HL-60/S4 (cell line): ENCODE measurements at regions not wholly inside any gene's neighbourhood (a gene's known extent, or its start where the extent isn't known, plus 50 kb on each side); places are given as distances from the start of the nearest gene placed in this dataset.

Source experiments
- in situ Hi-C: fragments of 300-500 bp; cut with MboI; formaldehyde crosslinking; loops from 2 replicates; pipeline ENCODE4 v1.14.3; 2022; ENCODE audit warnings: low sequenced_read_pairs

DNA sequence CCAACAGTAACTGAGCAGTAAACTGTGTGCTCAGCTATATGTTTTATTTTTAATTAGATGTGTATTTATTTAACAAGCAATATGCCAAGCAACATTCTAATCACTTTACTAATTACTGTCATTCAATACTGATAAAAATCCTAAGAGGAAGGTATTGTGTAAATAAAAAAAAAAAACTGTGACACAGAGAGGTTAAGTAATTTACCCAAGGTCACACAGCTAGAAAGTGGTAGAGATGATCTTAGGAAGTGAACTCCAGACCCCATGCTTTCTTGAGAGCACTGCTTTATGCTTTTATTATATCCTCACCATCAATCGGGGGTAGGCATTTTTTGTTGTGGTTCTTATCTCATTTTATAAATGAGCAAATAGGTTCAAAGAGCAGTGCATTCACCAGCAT, 417.1 kb downstream of the RAB28 start:
- in situ Hi-C loops: no loop called here

GRCh38 chr4:13059019-13059418, 425.1 kb downstream of the RAB28 start:
- in situ Hi-C loops: no loop called here

GRCh38 chr4:13056630-13057189, 427.4 kb downstream of the RAB28 start:
- in situ Hi-C loops: no loop called here

DNA sequence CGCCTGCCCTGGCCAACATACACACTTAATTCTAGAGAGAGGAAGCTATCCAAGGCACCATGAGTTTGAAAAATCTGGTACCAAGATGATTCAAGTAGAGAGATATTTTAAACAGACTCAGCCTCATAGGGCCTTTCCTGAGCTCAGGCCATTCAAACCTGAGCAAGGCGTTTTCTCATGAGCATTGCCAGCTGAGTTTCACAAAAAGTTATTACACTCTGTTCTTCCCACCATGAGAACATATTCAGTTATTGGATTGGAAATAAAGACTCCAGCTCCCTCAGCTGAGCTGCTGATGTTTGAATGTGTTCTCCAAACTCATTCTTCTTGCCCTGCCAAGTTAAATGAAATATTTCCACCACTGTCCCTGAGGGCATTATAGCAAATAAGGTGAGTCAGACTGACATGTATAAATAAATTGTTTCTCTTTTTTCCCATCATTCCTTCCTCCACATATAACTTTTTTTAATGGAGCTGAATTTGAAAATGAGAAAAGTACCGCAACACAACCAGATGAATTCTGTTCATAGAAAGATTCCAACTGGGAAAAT, 429.6 kb downstream of the RAB28 start:
- in situ Hi-C loops: no loop called here

- in situ Hi-C loops: no loop called here
Measured at GRCh38 chr4:13047591-13047990, 436.5 kb downstream of the RAB28 start.

- in situ Hi-C loops: no loop called here
Measured at GRCh38 chr4:13036841-13037240, 447.3 kb downstream of the RAB28 start.

DNA sequence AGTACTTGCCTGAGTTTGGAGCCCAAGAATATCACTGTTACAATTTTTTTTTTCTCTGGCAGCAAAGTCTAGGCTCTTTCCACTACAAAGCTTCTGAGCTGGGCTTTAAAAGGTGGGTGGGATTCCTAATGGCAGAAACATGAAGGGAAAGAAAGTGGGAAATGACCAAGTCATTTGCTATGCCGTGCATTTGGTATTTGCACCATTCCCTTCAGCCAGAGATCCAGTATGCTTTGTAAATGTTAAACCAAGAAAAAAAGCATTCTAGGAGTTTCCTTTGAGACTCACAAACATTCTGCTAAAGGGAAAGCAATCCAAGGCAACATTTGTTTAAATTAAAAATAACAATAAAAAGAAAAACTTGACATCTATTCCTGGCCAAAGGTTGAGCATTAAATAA, 451.2 kb downstream of the RAB28 start:
- in situ Hi-C loops: no loop called here

GRCh38 chr4:13024147-13025105, 459.7 kb downstream of the RAB28 start:
- in situ Hi-C loops: no loop called here

GRCh38 chr4:13007802-13008470, 476.2 kb downstream of the RAB28 start:
- in situ Hi-C loops: no loop called here

DNA sequence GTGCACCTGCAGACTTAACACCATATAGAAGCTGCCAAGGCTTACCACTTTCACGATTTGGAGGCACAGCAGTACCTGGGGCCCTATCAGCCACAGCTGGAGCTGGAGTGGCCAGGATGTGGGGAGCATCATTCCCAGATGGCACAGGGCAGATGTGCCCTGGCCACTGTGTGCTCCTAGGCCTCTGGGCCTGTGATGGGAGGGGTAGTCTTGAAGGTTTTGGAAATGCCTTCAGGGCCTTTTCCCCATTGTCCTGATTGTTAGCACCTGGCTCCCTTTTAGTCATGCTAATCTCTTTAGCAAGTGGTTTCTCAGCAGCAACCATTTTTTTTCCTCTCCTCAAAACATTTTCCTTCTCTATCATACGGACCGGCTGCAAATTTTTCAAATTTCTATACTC, 490.2 kb downstream of the RAB28 start:
- in situ Hi-C loops: no loop called here

GRCh38 chr4:12987284-12987683, 496.9 kb downstream of the RAB28 start:
- in situ Hi-C loops: no loop called here

- in situ Hi-C loops: no loop called here
Measured at GRCh38 chr4:12979797-12980196, 504.3 kb downstream of the RAB28 start.

DNA sequence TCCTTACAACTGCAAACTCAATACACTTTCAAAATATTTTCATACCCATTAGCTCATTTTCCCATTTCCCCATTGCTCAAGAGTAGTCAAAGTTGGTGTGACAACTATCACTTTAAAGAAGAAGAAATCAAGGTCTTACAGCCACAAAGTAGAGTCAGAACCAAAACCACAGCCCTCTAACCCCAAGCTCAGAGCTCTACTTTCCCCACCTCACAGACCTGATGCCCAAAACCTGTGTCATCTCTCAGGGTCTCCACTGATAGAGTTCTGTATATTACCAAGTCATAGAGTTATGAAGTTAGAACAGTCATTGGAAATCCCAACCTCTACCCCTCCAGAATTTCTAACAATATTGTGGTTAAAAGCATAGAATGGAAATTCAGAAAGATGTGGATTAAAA, 505.8 kb downstream of the RAB28 start:
- in situ Hi-C loops: no loop called here

DNA sequence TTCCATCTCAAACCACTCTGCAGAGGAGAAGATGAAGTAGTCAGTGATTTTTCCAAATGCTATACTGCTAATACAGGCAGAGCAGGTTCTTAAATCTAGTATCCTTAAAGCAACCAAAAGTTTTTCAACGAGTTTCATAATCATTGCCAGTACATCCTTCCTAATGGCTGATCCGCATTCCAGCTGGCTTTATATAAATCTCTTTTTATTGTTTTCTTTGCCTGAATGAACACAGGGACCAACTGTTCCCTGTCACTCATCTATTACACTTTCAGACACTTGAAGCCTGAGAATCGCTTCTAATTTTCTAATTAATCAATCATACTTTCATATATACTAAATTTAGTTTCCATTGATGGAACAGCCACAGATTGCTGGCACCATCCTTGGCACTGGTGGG, 508.6 kb downstream of the RAB28 start:
- in situ Hi-C loops: no loop called here

GRCh38 chr4:12973522-12973921, 510.6 kb downstream of the RAB28 start:
- in situ Hi-C loops: no loop called here

DNA sequence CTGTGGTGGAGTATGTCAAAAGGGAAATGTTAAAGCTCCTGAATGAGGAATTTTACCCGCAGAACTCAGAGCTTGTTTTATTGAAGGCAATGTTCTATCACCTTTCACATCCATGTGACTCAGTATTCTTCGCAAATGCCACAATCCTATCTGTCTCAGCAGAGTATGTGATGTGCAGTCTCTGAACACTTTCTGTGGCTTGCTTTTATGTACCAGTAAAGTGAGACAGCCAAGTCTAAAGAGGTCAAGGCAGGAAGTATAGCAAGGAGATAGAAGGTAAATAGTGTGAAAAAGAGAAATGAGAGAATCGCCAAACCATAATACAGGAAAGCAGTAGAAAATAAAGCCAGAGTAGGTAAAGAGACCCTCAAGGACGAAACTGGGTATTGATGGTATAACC, 515.8 kb downstream of the RAB28 start:
- in situ Hi-C loops: no loop called here

DNA sequence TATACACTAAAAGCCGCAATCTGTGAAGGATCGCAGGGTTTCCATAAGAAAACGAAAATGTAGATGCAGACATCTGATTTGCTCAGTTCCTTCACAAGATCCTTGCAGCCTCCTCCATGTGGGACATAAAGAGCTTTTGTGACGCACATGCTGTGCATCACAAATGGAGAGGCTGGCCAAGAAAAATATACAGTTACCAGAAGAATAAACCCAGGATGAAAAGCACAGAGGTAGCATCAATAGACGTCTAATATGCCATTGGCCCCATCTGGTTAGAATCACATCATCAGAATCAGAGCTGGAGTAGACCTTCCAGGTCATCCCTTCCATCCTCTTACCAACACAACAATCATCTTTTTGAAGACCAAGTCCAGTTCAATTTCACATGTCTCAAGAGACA, 517.4 kb downstream of the RAB28 start:
- in situ Hi-C loops: no loop called here

DNA sequence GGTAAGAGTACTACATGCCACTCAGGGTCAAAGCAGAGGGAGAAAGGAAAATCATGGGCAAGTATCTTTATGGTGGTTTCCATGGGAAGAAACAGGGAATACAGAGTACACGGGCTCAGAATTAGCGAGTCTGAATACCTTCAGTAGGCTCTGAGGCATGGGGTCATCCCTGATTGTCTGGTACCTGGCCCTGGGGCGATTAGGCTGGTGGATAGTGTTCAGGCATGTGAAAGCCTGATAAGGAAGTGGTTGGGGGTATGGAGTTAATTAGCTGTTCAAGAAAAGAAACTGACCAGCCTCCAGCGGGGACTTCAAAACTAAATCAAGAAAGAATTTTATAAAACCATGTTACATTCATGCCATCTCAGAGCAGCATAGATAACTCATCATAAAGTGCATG, 518.8 kb downstream of the RAB28 start:
- in situ Hi-C loops: no loop called here

DNA sequence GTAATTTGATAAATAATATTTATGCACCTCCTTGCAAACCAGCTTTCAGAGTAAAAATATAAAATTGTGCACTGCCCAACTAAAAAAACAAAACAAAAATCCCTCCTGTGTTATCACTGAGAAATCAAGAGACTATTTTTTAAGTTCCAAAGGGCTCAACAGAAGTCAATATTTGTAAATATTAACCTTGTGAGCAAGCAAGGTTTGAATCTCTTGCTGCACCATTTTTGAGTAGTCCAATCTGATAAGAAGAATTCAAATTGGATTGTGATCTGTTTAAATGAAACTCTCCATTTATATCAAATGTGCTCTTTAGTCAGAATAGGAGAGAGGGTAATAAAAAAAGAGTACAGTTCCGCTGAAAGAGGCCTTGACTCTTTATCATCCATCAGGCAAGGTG, 520.2 kb downstream of the RAB28 start:
- in situ Hi-C loops: no loop called here

- in situ Hi-C loops: no loop called here
Measured at GRCh38 chr4:12963291-12963690, 520.8 kb downstream of the RAB28 start.

DNA sequence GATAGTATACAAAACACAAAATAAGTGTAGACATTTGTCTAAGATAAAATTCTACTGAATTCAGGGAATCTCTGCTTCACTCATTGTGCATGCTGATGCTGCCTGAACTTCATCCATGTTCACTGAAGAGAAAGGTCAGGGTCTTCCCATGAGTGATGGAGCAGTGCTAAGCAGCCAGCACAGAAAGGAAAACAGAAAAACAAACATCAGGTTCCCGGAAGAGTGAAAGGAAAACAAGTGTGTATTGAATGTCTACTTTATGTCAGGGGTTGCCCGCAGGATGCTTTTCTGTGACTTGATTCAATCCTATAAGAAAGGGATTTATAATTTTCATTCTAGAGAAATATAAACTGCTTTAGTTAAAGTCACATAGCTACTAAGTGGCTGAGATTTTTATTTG, 522.4 kb downstream of the RAB28 start:
- in situ Hi-C loops: no loop called here

DNA sequence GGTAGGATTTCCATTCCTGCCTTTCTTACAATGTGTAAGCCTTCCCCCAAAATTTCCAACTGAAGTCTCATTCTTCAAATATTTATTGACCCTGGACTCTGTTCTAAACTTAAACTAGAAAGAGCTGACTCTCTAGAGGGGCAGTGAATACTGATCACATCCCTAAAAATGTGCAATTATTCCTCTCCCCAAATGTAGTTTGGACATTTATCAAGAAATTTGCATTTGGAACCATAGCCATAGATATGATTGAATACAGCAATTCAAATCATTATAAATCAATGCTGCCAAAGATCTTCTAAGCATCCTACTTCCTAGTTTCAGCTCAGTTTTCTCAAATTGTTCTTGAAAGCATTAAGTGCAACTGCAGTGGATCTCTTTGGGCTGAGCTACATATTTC, 525.7 kb downstream of the RAB28 start:
- in situ Hi-C loops: no loop called here
